OCI-M2 (cell line): ENCODE measurements at regions not wholly inside any gene's neighbourhood (a gene's known extent, or its start where the extent isn't known, plus 50 kb on each side); places are given as distances from the start of the nearest gene placed in this dataset.
"Not testable (repeated sequence)": the region's sequence is repeated elsewhere in the genome, so short reads cannot be mapped to it uniquely, and the experiment has no call there.

ENCODE experiments used
- DNase-seq: peaks from one replicate; lab custom pipeline; 2025; ENCODE audit not compliant: unreplicated experiment; lab: John Stamatoyannopoulos, UW

DNA sequence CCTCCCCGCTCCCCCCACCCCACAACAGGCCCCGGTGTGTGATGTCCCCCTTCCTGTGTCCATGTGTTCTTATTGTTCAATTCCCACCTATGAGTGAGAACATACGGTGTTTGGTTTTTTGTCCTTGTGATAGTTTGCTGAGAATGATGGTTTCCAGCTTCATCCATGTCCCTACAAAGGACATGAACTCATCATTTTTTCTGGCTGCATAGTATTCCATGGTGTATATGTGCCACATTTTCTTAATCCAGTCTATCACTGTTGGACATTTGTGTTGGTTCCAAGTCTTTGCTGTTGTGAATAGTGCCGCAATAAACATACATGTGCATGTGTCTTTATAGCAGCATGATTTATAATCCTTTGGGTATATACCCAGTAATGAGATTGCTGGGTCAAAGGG, 104.3 kb downstream of the MTPN start:
- not testable (repeated sequence) for DNase-seq

DNA sequence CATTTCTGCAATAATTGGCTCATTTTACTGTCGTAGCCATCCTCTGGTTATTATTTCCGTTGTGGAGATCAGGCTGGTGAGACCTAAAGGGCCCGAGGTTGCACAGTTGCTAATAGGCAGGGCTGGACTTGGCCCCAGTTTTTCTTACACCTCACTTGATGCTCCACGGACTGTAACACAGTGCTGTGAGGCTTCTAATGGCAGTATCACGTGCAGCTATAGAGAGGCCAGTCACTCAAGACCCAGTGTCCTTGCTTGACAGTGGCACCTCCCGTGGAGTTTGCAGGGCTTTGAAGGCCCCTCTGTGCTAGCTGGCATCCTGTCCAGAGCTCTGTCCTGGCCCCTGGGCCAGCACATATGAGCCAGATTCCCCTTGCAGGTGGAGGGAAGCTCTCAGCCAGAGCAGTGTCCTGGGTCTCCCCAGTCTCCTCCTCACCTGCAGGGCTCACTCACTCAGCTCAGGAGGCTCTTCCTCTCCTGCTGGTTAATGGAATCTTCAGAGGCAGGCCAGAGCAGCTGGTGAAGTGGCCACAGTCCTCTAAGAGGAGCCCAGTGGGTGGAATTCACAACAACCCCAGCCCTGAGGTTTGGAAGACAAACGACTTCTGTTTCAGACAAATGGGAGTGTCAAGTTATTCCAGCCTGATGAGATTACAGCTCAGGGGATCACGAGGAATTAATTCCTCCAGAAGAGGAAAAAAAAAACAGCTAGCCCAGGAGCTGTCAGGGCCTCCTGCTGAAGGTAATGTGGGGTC, 114.2 kb upstream of the FAM180A start:
- no peak for DNase-seq

DNA sequence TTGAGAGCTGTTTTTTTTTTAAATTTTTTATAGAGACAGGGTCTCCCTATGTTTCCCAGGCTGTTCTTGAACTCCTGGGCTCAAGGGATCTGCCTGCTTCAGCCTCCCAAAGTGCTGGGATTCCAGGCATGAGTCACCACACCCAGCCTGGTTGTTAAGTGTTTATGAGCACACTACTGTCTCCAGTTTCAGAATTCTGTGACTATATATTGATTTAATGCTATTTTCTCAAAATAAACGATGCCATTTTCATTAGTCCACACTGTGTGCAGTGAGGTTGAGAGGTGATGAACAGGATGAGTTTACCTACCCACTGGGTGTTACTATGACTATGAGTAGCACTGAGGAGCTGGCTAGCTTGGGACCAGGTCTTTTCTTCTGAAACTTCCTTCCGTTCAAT, 110.9 kb upstream of the FAM180A start:
- no peak for DNase-seq

GRCh38 chr7:135858851-135859250, 110.2 kb upstream of the FAM180A start:
- DNase-seq, result no peak

- DNase-seq, result no peak
These were observed 109.8 kb upstream of the FAM180A start for GRCh38 chr7:135858379-135858778.

DNA sequence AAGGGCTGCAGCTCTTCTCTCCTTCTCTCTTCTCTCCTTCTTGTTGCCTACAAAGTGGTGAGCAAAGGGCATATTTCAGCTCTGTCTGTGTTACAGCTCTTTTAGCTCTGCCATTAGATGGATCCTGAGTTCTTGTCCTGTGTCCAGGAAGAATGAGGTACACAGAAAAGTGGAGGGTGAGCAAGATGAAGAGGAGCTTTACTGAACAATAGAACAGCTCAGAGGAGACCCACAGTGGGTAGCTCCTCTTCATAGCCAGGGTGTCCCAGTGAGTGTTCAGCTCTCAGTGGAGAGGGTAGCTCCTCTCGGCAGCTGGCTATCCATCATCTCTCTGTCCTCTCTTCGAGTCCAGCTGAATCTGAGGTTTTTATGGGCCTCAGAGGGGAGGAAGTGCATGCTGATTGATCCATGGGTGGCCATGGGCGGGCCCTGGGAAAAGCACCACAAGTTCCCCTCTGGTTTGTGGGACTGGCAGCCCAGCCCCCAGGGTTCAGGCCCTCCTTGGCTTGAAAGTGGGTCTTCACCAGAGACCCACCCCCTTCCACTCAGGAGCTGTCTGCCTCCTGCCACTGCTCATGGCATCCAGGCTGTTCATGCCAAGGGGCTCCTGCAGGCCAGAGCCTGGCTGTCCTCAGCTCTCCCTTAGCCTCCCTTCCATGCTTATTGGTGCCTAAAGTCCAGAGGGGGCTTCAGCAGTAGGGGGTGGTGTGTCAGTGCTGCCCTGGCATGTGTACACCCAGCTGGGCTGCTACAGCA, 109.1 kb upstream of the FAM180A start:
- DNase-seq, result no peak

DNA sequence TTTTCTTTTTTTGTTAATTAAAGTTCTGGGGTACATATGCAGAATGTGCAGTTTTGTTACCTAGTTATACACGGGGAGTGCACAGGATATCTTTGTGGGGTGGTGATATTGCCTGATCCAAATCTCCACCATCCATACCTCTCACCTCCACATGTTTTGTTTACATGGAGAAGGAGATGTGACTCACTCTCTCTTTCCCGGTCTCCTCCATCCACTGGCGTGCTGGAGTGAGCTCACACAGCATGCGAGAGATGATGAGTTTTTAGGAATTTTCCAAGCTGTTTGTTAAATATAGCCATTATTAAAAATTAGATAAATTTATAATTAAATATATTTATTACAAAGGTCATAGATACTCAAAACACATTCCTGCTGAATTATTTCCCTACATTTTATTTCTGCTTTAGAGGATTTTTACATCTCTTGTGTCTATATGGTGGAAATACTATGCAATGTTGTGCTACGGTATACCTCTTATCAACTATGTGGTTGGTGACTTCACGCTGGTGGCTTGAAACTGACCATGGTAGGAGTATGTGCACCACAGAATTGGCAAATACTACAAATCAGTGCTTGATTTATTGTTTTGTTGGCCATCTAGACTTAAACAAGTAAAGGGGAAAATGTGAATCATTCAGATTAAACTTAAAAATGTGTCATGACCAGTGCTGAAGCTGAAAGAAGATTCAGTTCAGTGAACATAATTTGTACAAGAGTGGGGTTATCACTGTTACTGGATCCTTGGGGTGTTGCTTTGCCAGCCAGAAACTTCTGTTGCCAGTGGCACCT, 107.9 kb upstream of the FAM180A start:
- DNase-seq, result no peak

DNA sequence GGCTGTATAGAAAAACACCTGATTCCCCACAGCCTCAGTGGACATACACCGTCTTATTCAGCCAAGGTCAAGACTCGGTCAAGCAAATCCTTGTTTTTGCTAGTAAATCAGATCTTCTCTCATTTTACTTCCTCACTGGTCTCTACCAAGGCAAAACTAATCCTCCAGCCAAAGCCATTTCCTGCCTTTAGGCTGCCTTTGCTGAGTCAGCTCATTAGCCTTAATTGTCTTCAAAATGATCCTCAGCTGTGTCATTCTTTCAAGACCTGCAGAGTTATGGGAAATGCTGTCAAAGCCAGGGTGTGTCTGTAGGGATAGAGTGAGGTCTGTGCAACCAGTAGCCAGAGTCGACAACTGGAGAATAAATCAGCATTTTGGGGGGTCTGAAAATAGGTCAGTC, 107.2 kb upstream of the FAM180A start:
- DNase-seq, result no peak

DNA sequence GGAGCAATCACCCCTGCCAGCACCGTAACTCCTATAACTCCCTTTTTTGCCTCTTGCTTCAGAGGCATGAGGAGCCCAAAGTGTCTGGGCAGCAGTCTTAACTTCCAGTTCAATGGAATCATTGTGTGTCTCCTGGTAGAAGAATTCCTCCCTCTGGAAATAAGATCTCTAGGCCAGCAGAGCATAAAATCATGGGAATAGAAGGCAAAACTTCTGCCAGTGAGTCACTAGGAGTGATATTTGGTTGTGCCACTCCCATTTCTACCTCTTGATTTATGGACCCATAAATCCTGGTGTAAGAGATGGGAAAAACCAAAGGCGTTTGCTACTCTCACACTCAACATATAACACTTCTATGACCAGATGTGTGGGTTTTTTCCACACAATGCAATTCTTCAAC, 104.9 kb upstream of the FAM180A start:
- DNase-seq, result no peak

DNA sequence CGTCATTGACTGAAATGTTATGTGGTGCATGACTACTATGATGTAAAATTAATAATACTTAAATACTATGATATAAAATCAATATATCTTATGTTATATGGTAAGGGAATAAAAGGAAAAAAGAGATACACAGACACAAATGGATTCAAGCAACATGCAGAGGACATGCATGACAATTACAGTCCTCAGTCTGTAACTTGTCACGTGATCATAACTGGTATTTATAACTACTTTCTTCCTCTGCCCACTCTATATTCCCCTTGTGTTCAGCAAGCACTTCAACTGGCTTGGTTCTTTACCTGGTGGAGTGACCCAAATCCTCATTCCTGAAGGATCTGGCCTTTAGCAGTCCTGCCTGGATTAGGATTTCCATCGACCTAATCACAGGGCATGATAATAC, 104.4 kb upstream of the FAM180A start:
- no peak for DNase-seq

GRCh38 chr7:135847242-135847641, 98.6 kb upstream of the FAM180A start:
- no peak for DNase-seq

DNA sequence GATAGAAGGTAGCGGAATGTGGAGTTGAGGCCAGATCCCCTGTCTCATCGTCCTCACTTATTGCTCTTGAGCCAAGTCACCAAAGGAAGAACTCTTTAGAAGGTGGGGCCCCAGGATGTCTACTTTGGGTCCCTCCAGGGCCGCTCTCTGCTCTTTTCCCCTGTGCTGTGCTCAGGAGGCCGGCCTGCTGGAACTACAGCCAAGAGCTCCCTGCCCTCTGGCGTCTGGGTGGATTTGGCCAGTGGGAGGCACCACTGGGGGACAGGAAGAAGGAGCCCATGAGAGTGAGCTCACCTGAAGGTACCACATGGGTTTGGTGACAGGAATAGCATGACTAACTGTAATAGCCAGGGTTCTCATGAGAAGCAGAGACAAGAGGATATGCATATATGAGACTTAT, 97.7 kb upstream of the FAM180A start:
- no peak for DNase-seq

- no peak for DNase-seq
These were observed 96.9 kb upstream of the FAM180A start for GRCh38 chr7:135845415-135846075.

DNA sequence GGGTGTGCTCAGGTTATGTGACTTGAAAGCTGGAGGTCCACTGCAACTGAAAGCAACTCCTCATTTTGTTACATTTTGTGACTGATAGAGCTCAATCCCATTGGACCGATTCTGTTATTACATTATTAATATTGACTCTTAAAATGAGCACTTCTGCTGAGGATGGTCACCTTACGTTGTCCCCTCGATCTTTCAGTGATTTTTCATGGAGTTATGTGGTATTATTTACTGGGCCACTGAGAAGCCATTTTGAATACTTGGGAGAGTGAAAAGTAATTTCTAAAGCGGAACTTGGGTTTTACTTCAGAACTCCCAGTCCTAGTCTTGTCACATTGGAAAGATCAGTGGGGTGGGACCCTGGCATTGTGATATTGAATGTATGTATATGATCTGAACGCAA, 96.3 kb upstream of the FAM180A start:
- no peak for DNase-seq

GRCh38 chr7:135843214-135843613, 94.6 kb upstream of the FAM180A start:
- no peak for DNase-seq

GRCh38 chr7:135842446-135843179, 94.0 kb upstream of the FAM180A start:
- no peak for DNase-seq

DNA sequence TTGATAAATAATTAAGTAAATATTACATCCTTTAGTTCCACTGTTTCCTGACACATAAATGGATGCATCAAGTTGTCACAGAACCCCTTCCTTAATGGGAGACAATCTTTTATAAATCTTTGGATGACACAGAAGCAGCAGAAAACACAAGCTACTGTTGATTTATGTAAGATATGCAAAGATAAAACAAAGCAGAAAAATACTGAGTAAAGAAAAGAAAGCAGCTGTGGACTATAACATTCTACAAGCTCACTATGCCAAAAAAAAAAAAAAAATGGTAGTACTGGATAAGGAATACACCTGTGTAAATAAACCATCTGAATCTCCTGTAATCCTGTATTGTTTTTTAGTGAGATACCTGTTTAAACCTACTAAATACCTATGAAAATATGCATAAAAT, 92.0 kb upstream of the FAM180A start:
- DNase-seq, result no peak

GRCh38 chr7:135837675-135838074, 89.1 kb upstream of the FAM180A start:
- DNase-seq, result no peak

DNA sequence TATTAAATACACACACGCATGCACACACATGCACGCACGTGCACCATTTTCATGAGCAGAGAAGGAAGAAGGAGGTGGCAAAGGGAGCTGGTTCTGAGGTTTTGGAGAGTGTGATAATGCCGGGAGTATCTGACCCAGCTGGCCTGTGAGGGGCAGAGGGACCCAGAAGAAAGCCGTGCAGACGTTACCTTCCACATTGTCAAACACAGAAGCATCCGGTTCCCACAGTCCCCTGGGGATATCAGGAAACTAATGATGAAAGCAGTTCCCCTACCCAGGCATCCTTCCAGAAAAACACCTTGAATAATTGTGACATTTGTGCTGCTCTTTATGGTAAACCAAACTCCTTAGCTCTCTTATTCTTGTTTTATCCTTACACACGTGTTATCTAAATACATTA, 85.7 kb upstream of the FAM180A start:
- DNase-seq, result no peak

- no peak for DNase-seq
These were observed 85.0 kb upstream of the FAM180A start for GRCh38 chr7:135833642-135834041.
